Neural progenitor cell (in vitro differentiated cells): ENCODE measurements at regions not wholly inside any gene's neighbourhood (a gene's known extent, or its start where the extent isn't known, plus 50 kb on each side); places are given as distances from the start of the nearest gene placed in this dataset.

Source experiments
- DNase-seq: peaks from one replicate; pipeline ENCODE4 v3.0.0-alpha.2; 2016; ENCODE audit warnings: low spot score
- H2AFZ ChIP-seq: fragments of 200-600 bp; sonication (generic); replicated peaks from 2 replicates; pipeline ENCODE4 v1.6.1; 2016; ENCODE audit warnings: antibody characterized with exemption
- H3F3A ChIP-seq: fragments of 200-600 bp; sonication (generic); 2 replicates; pipeline ENCODE4 v1.6.1; 2016; ENCODE audit warnings: antibody characterized with exemption, low read depth
- H3K27ac ChIP-seq: fragments of 200-600 bp; sonication (generic); 2 replicates; pipeline ENCODE4 v1.5.1; 2016; ENCODE audit warnings: mild to moderate bottlenecking
- H3K27me3 ChIP-seq: fragments of 200-600 bp; sonication (generic); 2 replicates; pipeline ENCODE4 v1.6.1; 2016; ENCODE audit warnings: mild to moderate bottlenecking, moderate library complexity
- H3K36me3 ChIP-seq: fragments of 200-600 bp; sonication (generic); 2 replicates; pipeline ENCODE4 v1.5.1; 2016
- H3K4me1 ChIP-seq: fragments of 200-600 bp; sonication (generic); 2 replicates; pipeline ENCODE4 v1.6.1; 2016; ENCODE audit warnings: mixed run types
- H3K4me2 ChIP-seq: fragments of 200-600 bp; sonication (generic); 2 replicates; pipeline ENCODE4 v1.6.1; 2016
- H3K4me3 ChIP-seq: fragments of 200-600 bp; sonication (generic); 2 replicates; pipeline ENCODE4 v1.5.1; 2016
- H3K79me2 ChIP-seq: fragments of 200-600 bp; sonication (generic); 2 replicates; pipeline ENCODE4 v1.6.1; 2016; ENCODE audit warnings: low read depth
- H3K9ac ChIP-seq: fragments of 200-600 bp; sonication (generic); 2 replicates; pipeline ENCODE4 v1.6.1; 2016
- H3K9me3 ChIP-seq: fragments of 200-600 bp; sonication (generic); 2 replicates; pipeline ENCODE4 v1.5.1; 2016; ENCODE audit warnings: low read depth
- H4K20me1 ChIP-seq: fragments of 200-600 bp; sonication (generic); 2 replicates; pipeline ENCODE4 v1.6.1; 2016; ENCODE audit warnings: low read depth
- H3K27ac Mint-ChIP-seq: 3 replicates; pipeline ENCODE4 v1.8.0; 2021; ENCODE audit warnings: mixed read lengths
- H3K27me3 Mint-ChIP-seq: 2 replicates; pipeline ENCODE4 v1.8.0; 2022; ENCODE audit warnings: low read depth, mild to moderate bottlenecking, inconsistent platforms, moderate library complexity, mixed read lengths; ENCODE audit not compliant: insufficient read depth
- H3K36me3 Mint-ChIP-seq: 3 replicates; pipeline ENCODE4 v1.8.0; 2021; ENCODE audit warnings: mixed read lengths
- H3K4me1 Mint-ChIP-seq: 3 replicates; pipeline ENCODE4 v1.8.0; 2021; ENCODE audit warnings: mixed read lengths
- H3K4me3 Mint-ChIP-seq: 3 replicates; pipeline ENCODE4 v1.8.0; 2021; ENCODE audit warnings: mild to moderate bottlenecking, moderate library complexity, mixed read lengths
- H3K9me3 Mint-ChIP-seq: 3 replicates; pipeline ENCODE4 v1.8.0; 2020; ENCODE audit warnings: mixed read lengths
- EZH2 ChIP-seq: fragments of 200-600 bp; sonication (generic); IDR thresholded peaks from 2 replicates; pipeline ENCODE4 v1.6.1; 2017; ENCODE audit warnings: antibody characterized with exemption, mild to moderate bottlenecking, moderate library complexity
- EZH2phosphoT487 ChIP-seq: fragments of 200-600 bp; sonication (generic); IDR thresholded peaks from 2 replicates; pipeline ENCODE4 v1.6.1; 2017; ENCODE audit warnings: antibody characterized with exemption
- TF ChIP-seq, protein P1 (sequence below): fragments of 200-600 bp; sonication (generic); IDR thresholded peaks from 2 replicates; pipeline ENCODE4 v1.5.1; 2017; ENCODE audit warnings: antibody characterized with exemption, mild to moderate bottlenecking

DNA sequence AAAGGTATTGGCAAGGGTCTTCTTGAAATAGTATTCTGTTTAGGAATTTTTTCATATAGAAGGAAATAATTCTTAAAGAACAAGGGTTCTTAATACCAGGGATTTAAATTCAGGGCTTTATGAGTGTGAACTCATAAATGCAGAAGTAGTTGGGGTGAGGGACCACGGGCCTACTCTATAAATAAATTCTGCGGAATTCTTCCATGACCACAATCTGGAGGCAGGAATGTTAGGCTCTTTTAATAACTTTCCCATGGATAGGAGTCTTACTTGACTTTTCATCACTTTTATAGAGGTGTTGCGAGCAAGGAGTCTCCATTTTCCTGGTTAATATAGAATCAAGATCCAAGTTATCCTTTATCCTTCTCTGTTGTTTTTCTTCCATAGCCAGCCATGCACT lies 76.7 kb upstream of the SLC4A4 start:
- TF ChIP-seq EZH2phosphoT487 = no peak
- H4K20me1 ChIP-seq = no peaks in the 10 kb centered on the region
- H3K36me3 ChIP-seq = no peaks in the 10 kb centered on the region
- no peaks in the 10 kb centered on the region for H3K27me3 Mint-ChIP-seq
- no peaks in the 10 kb centered on the region for H3K27me3 ChIP-seq
- H3K27ac Mint-ChIP-seq = no peak overlapping the region
- H3K4me1 Mint-ChIP-seq = peaks cover 6% of the 10 kb centered on the region
- H3K4me3 Mint-ChIP-seq = no peak overlapping the region
- no peak for DNase-seq
- no peaks in the 10 kb centered on the region for H3K79me2 ChIP-seq
- H3K9ac ChIP-seq = no peak overlapping the region
- H3F3A ChIP-seq = no peaks in the 10 kb centered on the region
- no peak overlapping the region for H3K27ac ChIP-seq
- no peaks in the 10 kb centered on the region for H3K4me1 ChIP-seq
- H3K9me3 ChIP-seq = no peaks in the 10 kb centered on the region
- no peaks in the 10 kb centered on the region for H3K9me3 Mint-ChIP-seq
- no peaks in the 10 kb centered on the region for H3K36me3 Mint-ChIP-seq
- H3K4me3 ChIP-seq = no peak overlapping the region
- no peak overlapping the region for H2AFZ ChIP-seq
- H3K4me2 ChIP-seq = no peak overlapping the region

DNA sequence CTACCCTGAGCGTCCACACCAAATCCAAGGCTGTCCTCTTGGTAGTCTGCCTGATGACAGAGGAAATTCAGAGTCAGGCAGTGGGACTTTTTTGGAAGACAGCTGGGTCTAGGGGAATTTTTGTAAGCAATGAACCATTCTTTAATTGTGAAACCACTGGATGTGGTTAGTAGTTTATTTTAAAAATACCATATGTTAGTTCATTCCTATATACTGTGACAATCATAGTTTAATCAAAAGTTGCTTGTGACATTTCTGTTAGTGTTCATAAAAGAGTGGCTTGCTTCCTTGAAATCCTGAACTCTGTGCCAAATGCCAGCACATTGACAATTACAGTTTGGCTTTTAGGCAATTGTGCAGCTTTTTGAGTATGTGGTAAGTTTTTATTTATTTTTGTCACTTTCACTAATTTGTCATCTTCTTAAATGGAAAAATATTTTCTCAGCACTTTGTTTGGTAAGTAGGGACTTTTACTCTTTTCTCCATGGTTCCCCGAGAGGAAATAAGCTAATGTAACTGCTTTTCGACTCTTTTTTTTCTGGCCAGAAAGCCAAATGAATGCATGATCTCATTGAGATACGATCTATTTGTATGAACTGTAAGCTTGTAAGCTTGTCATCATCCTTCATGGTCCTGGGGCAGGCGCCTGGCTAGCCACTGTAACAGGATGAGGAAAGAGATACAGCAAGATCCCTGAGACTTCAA lies 72.6 kb upstream of the SLC4A4 start:
- Histone ChIP-seq H3K4me3 (no peak overlapping the region), H3K4me1 (no peaks in the 10 kb centered on the region), H3F3A (no peaks in the 10 kb centered on the region), H3K4me2 (no peak overlapping the region), H3K79me2 (no peaks in the 10 kb centered on the region), H3K27ac (no peak overlapping the region), H4K20me1 (no peaks in the 10 kb centered on the region), H3K36me3 (no peaks in the 10 kb centered on the region), H3K9ac (no peak overlapping the region), H2AFZ (no peak overlapping the region), H3K27me3 (no peaks in the 10 kb centered on the region), H3K9me3 (no peaks in the 10 kb centered on the region)
- DNase-seq = no peak
- TF ChIP-seq, protein P1, sequence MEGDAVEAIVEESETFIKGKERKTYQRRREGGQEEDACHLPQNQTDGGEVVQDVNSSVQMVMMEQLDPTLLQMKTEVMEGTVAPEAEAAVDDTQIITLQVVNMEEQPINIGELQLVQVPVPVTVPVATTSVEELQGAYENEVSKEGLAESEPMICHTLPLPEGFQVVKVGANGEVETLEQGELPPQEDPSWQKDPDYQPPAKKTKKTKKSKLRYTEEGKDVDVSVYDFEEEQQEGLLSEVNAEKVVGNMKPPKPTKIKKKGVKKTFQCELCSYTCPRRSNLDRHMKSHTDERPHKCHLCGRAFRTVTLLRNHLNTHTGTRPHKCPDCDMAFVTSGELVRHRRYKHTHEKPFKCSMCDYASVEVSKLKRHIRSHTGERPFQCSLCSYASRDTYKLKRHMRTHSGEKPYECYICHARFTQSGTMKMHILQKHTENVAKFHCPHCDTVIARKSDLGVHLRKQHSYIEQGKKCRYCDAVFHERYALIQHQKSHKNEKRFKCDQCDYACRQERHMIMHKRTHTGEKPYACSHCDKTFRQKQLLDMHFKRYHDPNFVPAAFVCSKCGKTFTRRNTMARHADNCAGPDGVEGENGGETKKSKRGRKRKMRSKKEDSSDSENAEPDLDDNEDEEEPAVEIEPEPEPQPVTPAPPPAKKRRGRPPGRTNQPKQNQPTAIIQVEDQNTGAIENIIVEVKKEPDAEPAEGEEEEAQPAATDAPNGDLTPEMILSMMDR = no peak
- no peak for TF ChIP-seq EZH2
- no peak for TF ChIP-seq EZH2phosphoT487
- Mint-ChIP-seq H3K27me3 (no peaks in the 10 kb centered on the region), H3K27ac (no peak overlapping the region), H3K9me3 (no peaks in the 10 kb centered on the region), H3K36me3 (no peaks in the 10 kb centered on the region), H3K4me1 (peaks cover 13% of the 10 kb centered on the region), H3K4me3 (no peak overlapping the region)

DNA sequence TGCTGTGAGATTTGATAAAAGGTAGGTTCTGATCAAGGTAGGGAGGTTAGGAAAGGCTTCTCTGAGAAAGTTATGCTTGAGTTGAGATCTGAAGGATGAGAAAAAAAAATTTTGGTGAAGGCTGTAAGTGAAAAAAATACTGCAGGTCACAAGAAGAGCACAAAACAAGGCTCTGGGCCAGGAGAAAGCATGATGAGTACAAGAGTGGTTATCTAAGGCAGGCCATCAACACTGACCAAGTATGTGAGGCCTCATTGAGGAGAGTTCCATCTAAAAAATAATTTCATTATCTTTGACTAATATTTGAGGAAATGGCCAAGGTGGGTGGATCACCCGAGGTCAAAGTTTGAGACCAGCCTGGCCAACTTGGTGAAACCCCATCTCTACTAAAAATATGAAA lies 71.6 kb upstream of the SLC4A4 start:
- H3K4me2 ChIP-seq = no peak overlapping the region
- H3K27ac Mint-ChIP-seq = no peak overlapping the region

DNA sequence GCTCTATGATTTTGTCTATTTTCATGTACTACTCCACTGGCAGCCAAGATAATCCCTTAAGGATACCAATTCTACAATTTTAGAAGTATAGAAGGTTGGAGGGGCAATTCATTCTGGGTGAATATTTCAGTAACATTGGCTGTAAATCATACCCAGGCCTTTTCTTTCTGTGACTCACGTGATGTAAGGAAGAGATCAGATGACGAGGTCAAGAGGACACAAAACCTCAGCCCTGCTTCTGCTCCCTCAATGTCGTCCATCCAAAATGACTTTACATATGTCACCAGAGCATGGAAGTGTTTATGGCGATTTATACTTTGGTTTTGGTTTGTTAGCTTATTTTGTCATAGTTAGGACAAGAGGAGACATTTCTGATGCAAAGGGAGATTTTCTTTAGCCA lies 70.7 kb upstream of the SLC4A4 start:
- peaks cover 13% of the 10 kb centered on the region for H3K4me1 Mint-ChIP-seq

More for the DNA sequence above, 71.6 kb upstream of the SLC4A4 start:
- H3K4me1 ChIP-seq = no peaks in the 10 kb centered on the region
- Mint-ChIP-seq H3K36me3 (no peaks in the 10 kb centered on the region), H3K9me3 (no peaks in the 10 kb centered on the region), H3K27me3 (no peaks in the 10 kb centered on the region), H3K4me3 (no peak overlapping the region), H3K4me1 (peaks cover 13% of the 10 kb centered on the region)
- H2AFZ ChIP-seq = no peak overlapping the region
- no peak for DNase-seq
- no peaks in the 10 kb centered on the region for H4K20me1 ChIP-seq
- H3K79me2 ChIP-seq = no peaks in the 10 kb centered on the region
- H3K4me3 ChIP-seq = no peak overlapping the region
- H3K27me3 ChIP-seq = no peaks in the 10 kb centered on the region
- H3K9ac ChIP-seq = no peak overlapping the region
- TF ChIP-seq, protein P1 = no peak
- TF ChIP-seq EZH2phosphoT487 (no peak), EZH2 (no peak)
- H3K36me3 ChIP-seq = no peaks in the 10 kb centered on the region
- H3K9me3 ChIP-seq = no peaks in the 10 kb centered on the region
- no peaks in the 10 kb centered on the region for H3F3A ChIP-seq
- H3K27ac ChIP-seq = no peak overlapping the region

More for the DNA sequence above, 70.7 kb upstream of the SLC4A4 start:
- no peaks in the 10 kb centered on the region for H3F3A ChIP-seq
- no peak overlapping the region for H3K27ac ChIP-seq
- H3K27me3 Mint-ChIP-seq = no peaks in the 10 kb centered on the region
- no peaks in the 10 kb centered on the region for H3K36me3 ChIP-seq
- H3K4me2 ChIP-seq = no peak overlapping the region
- H2AFZ ChIP-seq = no peak overlapping the region
- no peak for DNase-seq
- no peaks in the 10 kb centered on the region for H3K9me3 ChIP-seq
- no peaks in the 10 kb centered on the region for H3K79me2 ChIP-seq
- H3K27ac Mint-ChIP-seq = no peak overlapping the region
- TF ChIP-seq EZH2 = no peak
- TF ChIP-seq, protein P1 = no peak
- no peak for TF ChIP-seq EZH2phosphoT487
- H4K20me1 ChIP-seq = no peaks in the 10 kb centered on the region
- H3K9ac ChIP-seq = no peak overlapping the region
- no peaks in the 10 kb centered on the region for H3K36me3 Mint-ChIP-seq
- no peaks in the 10 kb centered on the region for H3K9me3 Mint-ChIP-seq
- no peak overlapping the region for H3K4me3 ChIP-seq
- no peaks in the 10 kb centered on the region for H3K27me3 ChIP-seq
- H3K4me3 Mint-ChIP-seq = no peak overlapping the region
- no peaks in the 10 kb centered on the region for H3K4me1 ChIP-seq
